Activated T-cell treated with anti-CD3 and anti-CD28 coated beads, Interleukin-2, amount 50 U/mL, for 24 hours (primary cell): ENCODE measurements at regions not wholly inside any gene's neighbourhood (a gene's known extent, or its start where the extent isn't known, plus 50 kb on each side); places are given as distances from the start of the nearest gene placed in this dataset.

Experiments
- DNase-seq: peaks from one replicate; pipeline ENCODE4 v3.0.0-alpha.2; 2020
- H3K27ac Mint-ChIP-seq: 2 replicates; pipeline ENCODE4 v1.8.0; 2020; ENCODE audit warnings: mild to moderate bottlenecking, mixed read lengths
- H3K27me3 Mint-ChIP-seq: 2 replicates; pipeline ENCODE4 v1.8.0; 2020; ENCODE audit warnings: mixed read lengths
- H3K36me3 Mint-ChIP-seq: 2 replicates; pipeline ENCODE4 v1.8.0; 2020; ENCODE audit warnings: low read depth, mixed read lengths
- H3K4me1 Mint-ChIP-seq: 2 replicates; pipeline ENCODE4 v1.8.0; 2020; ENCODE audit warnings: low read depth, mixed read lengths
- H3K4me3 Mint-ChIP-seq: 2 replicates; pipeline ENCODE4 v1.8.0; 2020; ENCODE audit warnings: mild to moderate bottlenecking, moderate library complexity, mixed read lengths
- H3K9me3 Mint-ChIP-seq: 2 replicates; pipeline ENCODE4 v1.8.0; 2020; ENCODE audit warnings: mixed read lengths

DNA sequence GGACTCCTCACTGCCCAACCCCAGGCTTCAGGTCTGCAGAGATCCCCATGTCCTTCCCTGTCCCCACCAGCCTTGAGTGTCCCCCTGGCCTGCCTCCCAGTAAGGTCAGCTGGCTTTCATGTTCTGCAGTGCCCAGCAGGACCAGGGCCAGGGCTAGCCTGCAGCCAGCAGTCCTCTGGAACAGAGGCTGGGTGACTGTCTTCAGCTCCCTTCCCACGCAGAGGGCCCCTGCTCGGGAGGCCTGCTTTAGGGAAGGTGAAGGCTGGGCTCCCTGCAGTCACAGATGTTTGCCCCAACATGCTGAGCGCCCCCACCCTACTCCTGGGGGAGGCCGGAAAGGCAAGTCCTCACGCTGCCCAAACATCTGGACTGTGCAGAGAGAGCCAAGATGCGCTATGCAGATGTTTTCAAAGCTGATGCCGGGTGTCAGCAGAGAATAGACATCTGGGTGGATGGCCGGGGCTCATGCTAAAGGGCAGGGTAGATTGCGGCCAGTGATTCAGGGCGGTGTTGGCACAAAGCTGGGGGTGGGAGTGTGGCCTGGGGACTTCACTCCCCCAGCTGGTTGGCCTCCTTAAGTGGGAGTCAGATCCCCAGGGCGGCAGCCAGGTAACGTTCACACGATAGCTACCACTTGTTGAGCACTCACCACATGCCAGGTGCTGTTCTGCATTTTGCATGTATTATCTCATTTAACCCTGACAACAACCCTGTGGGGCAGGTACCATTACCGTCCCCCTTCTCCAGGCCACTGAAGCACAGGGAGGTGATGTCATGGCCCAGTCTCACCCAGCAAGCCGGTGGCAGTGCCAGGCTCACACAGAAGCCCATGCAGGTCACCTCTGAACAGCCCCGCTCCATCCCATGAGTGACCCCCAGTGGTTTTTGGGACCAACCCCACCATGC is 71.2 kb upstream of the COL13A1 start:
- no peak overlapping the region for H3K27ac Mint-ChIP-seq
- H3K4me1 Mint-ChIP-seq = peaks cover 15% of the 10 kb centered on the region
- no peak for DNase-seq
- no peaks in the 10 kb centered on the region for H3K9me3 Mint-ChIP-seq
- H3K27me3 Mint-ChIP-seq = peaks cover 27% of the 10 kb centered on the region
- no peaks in the 10 kb centered on the region for H3K36me3 Mint-ChIP-seq
- no peak overlapping the region for H3K4me3 Mint-ChIP-seq

DNA sequence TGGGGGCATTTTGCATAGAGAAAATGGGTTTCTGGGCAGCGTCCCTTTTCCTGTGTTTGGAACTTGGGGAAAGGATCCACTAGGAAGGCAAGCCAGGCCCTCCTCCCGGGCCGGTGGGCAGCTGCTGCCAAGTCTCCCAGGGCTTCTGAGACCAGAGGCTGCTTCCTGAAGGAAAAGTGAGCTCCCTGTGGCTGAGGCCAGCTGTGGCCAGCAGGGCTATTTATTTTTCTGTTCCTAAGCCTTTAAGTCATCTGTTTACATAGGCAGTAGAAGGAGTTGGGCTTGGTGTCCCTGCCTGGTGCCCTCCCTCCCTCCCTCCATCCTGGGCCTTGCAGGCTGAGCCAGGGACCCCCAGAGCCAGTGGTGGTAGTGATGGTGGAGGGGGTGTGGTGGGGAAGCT is 70.5 kb upstream of the COL13A1 start:
- DNase-seq = no peak
- Mint-ChIP-seq H3K9me3 (no peaks in the 10 kb centered on the region), H3K27ac (no peak overlapping the region), H3K4me3 (no peak overlapping the region), H3K27me3 (peaks cover 27% of the 10 kb centered on the region), H3K36me3 (no peaks in the 10 kb centered on the region), H3K4me1 (peaks cover 18% of the 10 kb centered on the region)

DNA sequence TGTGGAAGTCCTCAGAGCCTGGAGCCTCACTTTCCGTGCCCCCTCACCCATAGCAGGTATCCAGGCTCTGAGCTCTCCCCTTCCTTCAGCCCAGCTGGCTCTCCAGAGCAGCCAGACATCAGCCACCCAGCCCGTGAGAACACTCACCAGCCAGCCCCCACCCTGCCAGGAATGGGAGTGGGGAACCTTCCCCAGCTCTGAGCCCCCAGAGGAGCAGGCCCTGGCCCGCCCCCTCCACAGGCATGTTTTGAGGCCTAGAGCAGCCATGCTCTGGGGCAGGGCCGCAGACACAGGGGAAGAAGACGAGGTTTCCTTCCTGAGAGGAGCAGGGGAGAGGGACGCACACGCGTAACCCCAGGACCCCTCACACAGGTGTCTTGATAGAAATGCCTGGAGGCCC is 70.0 kb upstream of the COL13A1 start:
- peaks cover 18% of the 10 kb centered on the region for H3K4me1 Mint-ChIP-seq
- H3K4me3 Mint-ChIP-seq = no peak overlapping the region
- no peak overlapping the region for H3K27ac Mint-ChIP-seq
- no peak for DNase-seq
- H3K36me3 Mint-ChIP-seq = no peaks in the 10 kb centered on the region
- H3K9me3 Mint-ChIP-seq = no peaks in the 10 kb centered on the region
- peaks cover 27% of the 10 kb centered on the region for H3K27me3 Mint-ChIP-seq

DNA sequence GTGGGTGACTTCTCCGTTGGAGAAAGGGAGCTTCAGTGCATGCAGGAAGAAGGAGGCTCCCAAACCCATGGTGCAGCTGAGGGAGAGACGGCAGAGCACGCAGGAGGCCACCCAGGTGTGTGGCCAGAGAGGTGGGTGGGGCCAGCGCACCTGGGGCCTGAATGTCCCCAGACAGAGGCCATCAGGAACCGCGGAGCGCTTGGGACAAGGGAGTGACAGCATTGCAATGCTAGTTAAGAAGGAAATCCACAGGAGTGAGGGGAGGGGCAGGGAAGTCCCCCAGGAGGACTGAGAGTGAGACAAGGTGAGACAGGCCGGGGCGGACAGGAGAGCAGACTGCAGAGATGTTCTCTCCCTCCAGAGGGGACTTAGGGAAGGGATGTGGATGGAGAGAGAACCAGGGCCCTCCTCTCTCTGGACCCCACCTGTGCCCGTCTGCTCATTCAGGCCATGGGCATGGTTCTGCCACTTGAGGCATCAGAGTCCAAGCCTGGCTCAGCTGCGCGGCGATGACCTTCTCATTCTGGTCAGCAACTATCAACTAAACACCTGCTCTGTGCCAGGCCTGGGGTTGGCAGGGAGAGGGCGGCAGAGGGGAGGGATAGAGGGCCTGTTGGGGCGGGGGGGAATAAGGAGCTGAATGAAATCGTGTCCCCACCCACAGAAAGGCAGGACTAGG is 69.4 kb upstream of the COL13A1 start:
- Mint-ChIP-seq H3K9me3 (no peaks in the 10 kb centered on the region), H3K36me3 (no peaks in the 10 kb centered on the region), H3K27ac (no peak overlapping the region), H3K4me1 (peaks cover 18% of the 10 kb centered on the region), H3K27me3 (peaks cover 27% of the 10 kb centered on the region), H3K4me3 (no peak overlapping the region)
- DNase-seq = no peak

DNA sequence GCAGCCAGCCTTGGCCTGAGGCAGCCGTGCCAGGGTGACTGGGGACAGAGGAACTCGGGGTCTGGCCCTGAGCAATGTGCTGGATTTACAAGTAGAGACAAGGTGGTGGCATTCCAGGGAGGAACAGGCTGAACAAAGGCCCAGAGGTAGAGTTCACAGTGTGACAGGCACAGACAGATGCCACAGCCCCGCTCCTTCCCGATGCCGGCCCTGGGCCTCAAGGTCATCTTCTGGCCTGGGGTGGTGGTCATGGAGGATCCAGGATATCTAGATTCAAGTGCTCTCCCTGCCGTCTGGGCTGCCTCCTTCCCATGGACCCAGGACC is 68.9 kb upstream of the COL13A1 start:
- Mint-ChIP-seq H3K36me3 (no peaks in the 10 kb centered on the region), H3K27me3 (peaks cover 25% of the 10 kb centered on the region), H3K27ac (no peak overlapping the region), H3K4me3 (no peak overlapping the region), H3K9me3 (no peaks in the 10 kb centered on the region), H3K4me1 (peaks cover 18% of the 10 kb centered on the region)
- no peak for DNase-seq

DNA sequence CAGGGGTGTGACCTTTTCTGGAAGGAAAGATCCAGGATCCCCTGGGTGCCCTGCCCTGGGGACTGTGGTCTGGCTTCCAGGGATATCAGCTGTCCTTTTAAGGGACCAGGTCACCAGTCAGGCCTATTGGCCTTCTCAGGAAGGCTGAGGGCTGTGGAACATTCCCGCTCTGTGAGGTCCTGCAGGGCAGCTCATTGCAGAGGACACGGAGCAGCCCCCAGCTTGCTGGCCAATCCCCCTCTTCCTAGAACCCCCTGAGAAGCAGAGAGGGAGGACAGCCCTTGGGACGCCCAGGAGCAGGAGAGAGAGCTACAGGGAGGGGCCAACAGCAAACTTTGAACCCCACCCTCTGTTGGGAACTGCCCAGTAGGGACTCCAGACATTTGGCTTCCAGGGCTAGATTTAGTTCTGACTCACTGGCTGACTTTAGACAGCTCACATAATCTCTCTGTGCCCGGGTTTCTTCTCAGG is 67.9 kb upstream of the COL13A1 start:
- Mint-ChIP-seq H3K27ac (no peak overlapping the region), H3K36me3 (no peaks in the 10 kb centered on the region), H3K27me3 (peaks cover 18% of the 10 kb centered on the region), H3K4me3 (no peak overlapping the region), H3K9me3 (no peaks in the 10 kb centered on the region), H3K4me1 (peaks cover 18% of the 10 kb centered on the region)
- no peak for DNase-seq

DNA sequence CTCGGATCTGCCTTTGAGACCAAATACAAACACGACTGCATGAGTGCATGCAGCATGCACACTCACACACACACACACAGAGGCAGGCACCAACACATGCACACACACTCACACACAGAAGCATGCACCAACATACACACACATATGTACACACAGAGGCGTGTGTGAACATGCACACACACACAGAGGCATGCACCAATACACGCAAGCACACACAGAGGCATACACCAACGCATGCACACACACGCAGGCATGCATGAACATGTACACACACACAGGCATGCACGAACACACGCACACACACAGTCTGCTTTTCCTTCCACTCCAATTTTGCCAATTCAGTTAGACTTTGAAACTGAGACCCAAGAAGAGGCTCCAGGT is 67.3 kb upstream of the COL13A1 start:
- Mint-ChIP-seq H3K36me3 (no peaks in the 10 kb centered on the region), H3K9me3 (no peaks in the 10 kb centered on the region), H3K27ac (no peak overlapping the region), H3K4me1 (peaks cover 18% of the 10 kb centered on the region), H3K27me3 (peaks cover 16% of the 10 kb centered on the region), H3K4me3 (no peak overlapping the region)
- no peak for DNase-seq

DNA sequence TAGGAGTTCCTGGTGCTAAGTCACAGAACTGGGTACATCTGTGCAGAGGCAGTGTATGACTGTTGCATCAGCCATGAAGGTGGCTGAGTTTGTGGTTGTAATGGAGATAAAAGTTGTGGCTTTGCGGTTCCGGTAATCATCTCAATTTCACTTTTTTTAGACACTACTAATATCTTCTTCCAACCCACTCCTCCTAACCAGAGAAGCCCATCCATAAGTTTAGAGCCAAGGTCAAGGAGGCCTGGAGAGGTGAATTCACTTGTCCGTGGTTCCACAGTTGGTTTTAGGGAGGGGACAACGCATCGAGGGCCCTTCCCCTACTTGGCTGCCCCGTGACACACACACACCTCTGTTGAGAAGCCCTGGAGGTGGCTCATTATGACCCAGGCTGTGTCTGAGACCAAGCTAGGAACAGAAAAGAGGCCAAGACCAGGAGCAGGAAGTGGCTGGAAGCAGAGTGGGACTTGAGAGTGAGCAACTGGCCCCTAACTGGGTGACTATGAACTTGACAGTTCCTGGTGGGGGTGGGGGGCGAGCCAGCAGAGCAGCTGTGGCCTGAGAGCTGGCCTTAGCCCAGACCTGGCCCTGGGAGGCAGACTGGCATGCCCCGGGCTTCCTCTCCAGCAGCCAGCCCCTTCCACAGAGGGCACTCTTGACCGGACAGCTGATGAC is 66.8 kb upstream of the COL13A1 start:
- no peak for DNase-seq

DNA sequence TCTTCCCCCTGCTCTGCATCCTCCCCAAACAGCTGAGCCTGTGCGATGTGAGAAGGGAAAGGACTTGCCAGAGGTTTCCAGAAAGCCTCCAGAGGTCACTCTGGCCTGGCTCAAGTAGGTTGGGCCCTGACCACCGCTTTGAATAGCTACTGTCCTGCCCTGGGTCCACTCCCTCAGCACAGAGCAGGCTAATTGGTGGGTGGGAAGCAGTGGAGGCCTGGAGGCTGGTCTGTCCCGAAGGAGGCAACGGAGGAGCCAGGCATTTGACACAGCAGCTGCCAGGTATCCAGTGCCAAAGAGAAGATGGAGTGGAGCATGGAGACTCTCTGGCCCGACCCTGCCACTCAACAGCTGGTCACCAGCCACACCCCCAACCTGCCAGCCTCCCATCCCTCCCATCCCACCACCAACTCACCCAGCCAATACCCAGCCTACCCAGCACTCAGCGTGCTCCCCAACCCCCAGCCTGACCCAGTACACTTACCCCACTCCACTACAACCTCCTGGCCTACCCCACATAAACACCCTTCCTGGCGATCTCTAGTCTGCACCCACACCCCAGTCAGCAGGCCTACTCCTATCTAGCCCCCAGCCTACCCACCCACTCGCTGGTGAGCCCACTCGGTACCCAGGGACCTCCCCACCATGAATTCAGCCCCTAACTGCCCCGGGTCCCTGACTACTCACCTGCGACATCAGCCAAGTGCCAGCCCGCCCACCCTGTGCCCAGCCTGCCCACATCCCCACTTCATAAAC is 64.6 kb upstream of the COL13A1 start:
- Mint-ChIP-seq H3K27ac (no peak overlapping the region), H3K4me1 (peaks cover 18% of the 10 kb centered on the region)

More for the DNA sequence above, 66.8 kb upstream of the COL13A1 start:
- H3K4me3 Mint-ChIP-seq = no peak overlapping the region
- H3K27me3 Mint-ChIP-seq = peaks cover 16% of the 10 kb centered on the region
- peaks cover 18% of the 10 kb centered on the region for H3K4me1 Mint-ChIP-seq
- H3K36me3 Mint-ChIP-seq = no peaks in the 10 kb centered on the region
- no peaks in the 10 kb centered on the region for H3K9me3 Mint-ChIP-seq
- H3K27ac Mint-ChIP-seq = peak overlapping the region; percentile 81

DNA sequence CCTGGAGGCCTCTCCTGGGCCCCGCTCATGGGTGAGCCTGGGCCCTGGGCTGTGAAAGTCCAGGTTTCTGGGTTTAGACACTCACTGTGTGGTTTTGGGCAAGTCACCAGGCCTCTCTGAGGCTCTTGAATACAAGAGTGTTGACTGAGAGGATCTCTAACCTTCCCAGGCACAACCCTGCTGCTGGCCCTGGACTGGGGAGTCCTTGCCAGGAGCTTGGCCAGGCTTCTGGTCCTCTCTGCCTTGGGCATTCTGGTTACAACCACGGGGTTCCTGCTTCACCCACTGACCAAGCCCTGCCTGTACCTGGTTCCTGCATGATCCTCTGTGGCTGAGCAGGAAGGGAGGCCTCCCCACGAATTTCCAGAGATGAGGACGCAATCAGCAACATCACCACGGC is 63.6 kb upstream of the COL13A1 start:
- Mint-ChIP-seq H3K9me3 (no peaks in the 10 kb centered on the region), H3K4me3 (no peak overlapping the region), H3K27me3 (peaks cover 15% of the 10 kb centered on the region), H3K4me1 (peaks cover 18% of the 10 kb centered on the region), H3K27ac (no peak overlapping the region), H3K36me3 (no peaks in the 10 kb centered on the region)
- no peak for DNase-seq

More for the DNA sequence above, 64.6 kb upstream of the COL13A1 start:
- Mint-ChIP-seq H3K27me3 (peaks cover 18% of the 10 kb centered on the region), H3K36me3 (no peaks in the 10 kb centered on the region), H3K4me3 (no peak overlapping the region), H3K9me3 (no peaks in the 10 kb centered on the region)
- no peak for DNase-seq

DNA sequence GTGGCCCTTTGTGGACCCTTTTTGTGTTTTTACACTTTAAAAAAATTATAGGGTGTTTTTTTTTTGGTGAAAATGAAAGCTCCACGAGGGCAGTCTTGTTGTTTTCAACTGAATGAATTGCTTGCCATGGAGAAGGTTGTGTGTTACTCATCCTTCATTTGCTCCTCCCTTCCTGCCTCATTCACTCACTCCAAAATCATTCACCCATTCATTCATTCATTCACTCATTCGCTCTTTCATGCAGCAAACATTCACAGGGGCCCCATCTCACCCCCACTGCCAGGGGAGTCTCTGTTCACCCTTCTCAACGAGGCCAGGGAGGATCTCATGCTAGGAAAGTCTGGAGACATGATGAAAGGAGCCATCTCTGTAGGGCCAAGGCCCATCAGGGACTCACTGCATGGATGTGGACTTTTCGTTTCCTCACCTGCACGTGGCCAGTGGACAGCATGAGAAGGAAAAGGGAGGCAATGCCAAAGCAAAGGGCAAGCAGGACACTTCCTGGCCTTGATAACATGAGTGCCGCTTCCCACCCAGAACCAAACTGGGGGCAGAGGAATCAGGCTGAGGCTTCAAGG is 62.8 kb upstream of the COL13A1 start:
- DNase-seq = no peak
- Mint-ChIP-seq H3K27me3 (peaks cover 20% of the 10 kb centered on the region), H3K9me3 (no peaks in the 10 kb centered on the region), H3K27ac (no peak overlapping the region), H3K4me3 (no peak overlapping the region), H3K4me1 (peaks cover 17% of the 10 kb centered on the region), H3K36me3 (no peaks in the 10 kb centered on the region)

DNA sequence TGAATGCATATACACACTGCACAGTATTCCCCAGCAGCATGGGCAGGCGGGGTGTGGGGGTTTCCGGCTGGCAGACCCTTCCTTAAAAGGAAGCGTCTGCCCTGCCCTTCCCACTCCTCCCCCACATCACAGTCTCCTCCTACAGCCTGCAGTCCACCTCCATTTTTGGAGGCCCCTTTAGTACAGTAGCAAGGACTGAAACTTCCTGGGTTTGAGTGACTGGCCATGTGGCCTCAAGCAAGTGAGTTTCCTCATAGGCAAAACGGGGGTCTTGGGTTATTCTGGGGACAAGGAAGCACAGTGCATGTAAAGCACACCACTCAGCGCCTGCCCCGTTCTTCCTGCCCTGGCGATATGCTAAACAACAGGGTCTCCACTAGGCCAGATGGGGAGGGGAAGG is 62.1 kb upstream of the COL13A1 start:
- Mint-ChIP-seq H3K27me3 (peaks cover 26% of the 10 kb centered on the region), H3K4me3 (no peak overlapping the region), H3K36me3 (no peaks in the 10 kb centered on the region), H3K4me1 (peaks cover 10% of the 10 kb centered on the region), H3K9me3 (no peaks in the 10 kb centered on the region), H3K27ac (no peak overlapping the region)
- no peak for DNase-seq

DNA sequence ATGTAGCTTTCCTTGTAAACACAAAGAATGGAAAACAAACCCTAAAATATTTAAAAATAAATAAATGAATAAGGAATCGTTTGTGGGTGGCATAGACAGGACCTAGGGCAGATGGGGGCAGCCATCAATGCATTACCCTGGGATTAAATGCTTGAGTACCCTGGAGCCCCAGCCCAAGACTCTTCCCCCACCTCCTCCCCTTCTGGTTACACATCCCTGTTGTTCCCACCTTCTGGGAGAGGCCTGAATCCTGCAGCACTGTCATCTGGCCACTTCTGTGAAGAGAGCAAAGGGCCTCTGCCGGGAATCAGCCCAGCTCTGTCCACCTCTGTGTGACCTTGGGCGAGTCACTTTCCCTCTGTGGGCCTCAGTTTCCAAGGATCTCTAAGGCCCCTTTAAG is 61.6 kb upstream of the COL13A1 start:
- H3K4me1 Mint-ChIP-seq = peaks cover 5% of the 10 kb centered on the region
- H3K27me3 Mint-ChIP-seq = peaks cover 31% of the 10 kb centered on the region
- no peaks in the 10 kb centered on the region for H3K36me3 Mint-ChIP-seq
- no peak overlapping the region for H3K4me3 Mint-ChIP-seq
- H3K27ac Mint-ChIP-seq = no peak overlapping the region
- DNase-seq = no peak
- no peaks in the 10 kb centered on the region for H3K9me3 Mint-ChIP-seq

DNA sequence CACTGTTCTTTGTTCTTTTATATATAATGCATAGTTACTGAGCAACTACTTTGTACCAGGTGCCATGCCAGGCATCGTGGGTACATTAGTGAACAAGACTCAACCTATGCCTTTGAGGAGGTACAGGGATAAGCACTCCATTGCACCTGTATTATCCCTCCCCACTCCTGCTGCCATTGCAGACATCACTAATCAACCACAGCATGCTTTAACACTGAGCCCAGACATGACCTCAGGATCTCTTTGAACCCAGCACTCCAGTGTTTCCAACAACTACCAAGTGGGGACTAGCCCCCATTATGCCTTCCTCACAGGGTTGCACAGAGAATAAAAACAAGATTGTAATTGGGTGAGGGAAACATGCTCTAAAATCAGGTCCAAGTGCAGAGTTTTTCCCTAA is 60.5 kb upstream of the COL13A1 start:
- Mint-ChIP-seq H3K27ac (no peak overlapping the region), H3K27me3 (peaks cover 36% of the 10 kb centered on the region), H3K36me3 (no peaks in the 10 kb centered on the region), H3K4me1 (peaks cover 6% of the 10 kb centered on the region), H3K4me3 (no peak overlapping the region), H3K9me3 (no peaks in the 10 kb centered on the region)
- no peak for DNase-seq
